Right renal cortex interstitium (tissue), 3 donors: ENCODE measurements at regions not wholly inside any gene's neighbourhood (a gene's known extent, or its start where the extent isn't known, plus 50 kb on each side); places are given as distances from the start of the nearest gene placed in this dataset.

Experiments used
- DNase-seq, 3 donors: peaks; one replicate each; pipeline ENCODE4 v3.0.0-alpha.2; 2013; ENCODE audit warnings: low read depth in 3 of 3, low spot score in 2 of 3

DNA sequence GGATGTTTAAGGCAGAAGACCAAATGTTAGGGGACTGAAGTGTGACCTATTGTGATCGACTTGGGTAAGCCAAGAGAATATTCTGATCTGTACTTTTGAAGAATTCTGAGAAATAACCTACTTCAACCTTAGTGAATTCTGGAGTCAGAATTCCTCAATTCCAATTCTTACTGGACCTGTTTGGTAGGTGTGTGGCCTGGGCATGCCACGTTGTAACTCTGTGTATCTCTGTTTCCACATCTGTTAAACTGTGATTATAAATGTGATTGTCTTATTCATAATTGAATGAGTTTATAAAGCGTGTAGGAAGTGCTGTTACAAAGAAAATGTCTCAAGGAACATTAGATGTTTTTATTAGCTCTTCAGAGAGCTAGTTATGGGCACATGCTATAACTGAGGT is 64.5 kb downstream of the TUSC1 start:
- no peak for DNase-seq

DNA sequence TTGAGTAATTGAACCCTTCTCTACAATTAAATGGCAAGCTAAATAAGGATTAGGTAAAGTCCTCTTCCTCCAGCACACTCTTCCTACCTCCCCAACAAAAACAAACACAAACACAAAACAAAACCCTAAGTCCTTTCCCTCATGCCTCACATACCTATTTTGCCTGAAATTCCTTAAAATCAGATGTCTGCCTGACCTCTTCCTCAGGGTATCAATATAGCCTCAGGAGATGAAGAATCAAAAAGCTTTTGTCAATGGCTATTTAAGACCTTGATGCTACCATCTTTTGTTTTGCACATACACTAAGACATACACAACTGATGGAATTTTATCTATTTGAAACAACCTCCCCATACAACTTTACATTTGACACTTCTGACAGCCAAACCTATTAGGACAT is 75.1 kb downstream of the TUSC1 start:
- no peak for DNase-seq

DNA sequence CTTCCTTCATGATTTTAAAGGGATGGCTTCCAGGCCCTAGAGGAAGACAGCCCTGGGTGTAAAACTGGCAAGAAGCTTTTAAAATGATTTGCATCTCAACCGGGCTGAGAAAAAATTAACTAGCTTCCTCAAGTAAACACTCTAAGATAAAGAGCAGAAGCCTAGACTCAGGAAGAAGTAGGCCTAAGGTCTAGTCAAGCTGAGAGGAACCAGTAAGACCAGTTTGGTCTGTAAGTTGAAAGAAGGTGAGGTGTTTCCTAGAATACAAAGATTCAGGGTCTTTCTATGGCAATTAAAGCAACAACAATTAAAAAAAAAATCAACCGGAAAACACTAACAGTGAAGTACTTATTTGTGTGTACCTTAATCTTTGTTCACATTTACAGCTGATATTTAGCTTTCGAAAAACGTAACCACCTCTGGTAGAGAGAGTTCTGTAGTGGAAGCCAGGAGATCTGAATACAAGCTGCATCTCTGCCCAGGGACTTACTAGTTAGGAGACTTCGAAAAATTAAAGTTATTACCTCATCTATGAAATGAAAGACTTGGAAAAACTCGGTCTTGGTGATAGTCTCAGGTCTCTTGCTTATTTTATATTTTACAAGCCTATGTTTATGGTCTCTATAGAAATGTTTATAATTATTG is 75.7 kb downstream of the TUSC1 start:
- DNase-seq = peak in 2 of 3 donors; percentile 4 to 15

DNA sequence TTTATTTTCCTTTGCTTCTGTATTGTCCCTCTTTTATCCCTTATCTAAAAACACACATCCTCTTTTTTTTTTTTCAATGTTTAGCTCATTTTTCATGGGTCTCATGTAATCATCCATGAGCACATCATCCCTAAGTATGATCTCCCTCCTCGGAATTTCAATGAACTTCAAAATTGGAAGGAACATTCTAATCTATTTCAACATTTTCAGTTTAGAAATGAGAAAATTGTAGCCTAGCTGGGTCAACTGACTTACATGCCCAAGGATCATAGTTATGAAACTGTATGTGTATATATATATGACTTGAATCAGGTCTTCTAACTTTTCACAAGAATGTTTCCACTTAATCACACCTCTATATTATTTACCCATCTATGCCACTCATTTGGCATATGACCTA is 77.7 kb downstream of the TUSC1 start:
- DNase-seq = no peak

DNA sequence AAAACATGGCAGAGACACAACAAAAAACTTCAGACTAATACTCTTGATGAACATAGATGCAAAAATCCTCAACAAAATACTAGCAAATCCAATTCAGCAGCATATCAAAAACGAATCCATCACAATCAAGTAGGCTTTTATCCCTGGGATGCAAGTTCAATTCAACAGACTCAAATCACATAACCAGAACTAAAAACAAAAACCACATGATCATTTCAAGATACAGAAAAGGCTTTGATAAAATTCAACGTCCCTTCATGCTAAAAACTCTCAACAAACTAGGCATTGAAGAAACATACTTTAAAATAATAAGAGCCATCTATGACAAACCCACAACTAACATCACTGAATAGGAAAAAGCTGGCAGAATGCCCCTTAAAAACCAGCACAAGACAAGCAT is 93.6 kb downstream of the TUSC1 start:
- DNase-seq = no peak

DNA sequence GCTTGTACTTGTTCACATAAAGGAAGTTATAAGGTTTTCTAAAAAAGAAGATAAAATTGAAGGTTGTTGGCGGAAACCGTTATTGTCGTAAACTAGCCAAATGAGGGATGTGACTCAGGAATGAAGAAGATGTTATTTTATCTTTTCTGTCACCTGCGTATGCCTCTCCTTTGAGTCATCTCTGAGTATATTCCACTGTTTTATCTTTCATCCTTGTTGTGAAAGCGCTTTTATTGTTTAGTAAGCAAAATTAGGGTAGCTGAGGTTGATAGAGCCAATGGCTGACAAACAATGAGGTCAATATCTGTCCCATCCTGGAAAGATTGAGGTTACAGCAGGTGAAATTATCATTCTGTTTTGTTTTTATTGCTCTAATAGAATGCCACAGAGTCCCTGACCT is 105.0 kb downstream of the TUSC1 start:
- no peak for DNase-seq

DNA sequence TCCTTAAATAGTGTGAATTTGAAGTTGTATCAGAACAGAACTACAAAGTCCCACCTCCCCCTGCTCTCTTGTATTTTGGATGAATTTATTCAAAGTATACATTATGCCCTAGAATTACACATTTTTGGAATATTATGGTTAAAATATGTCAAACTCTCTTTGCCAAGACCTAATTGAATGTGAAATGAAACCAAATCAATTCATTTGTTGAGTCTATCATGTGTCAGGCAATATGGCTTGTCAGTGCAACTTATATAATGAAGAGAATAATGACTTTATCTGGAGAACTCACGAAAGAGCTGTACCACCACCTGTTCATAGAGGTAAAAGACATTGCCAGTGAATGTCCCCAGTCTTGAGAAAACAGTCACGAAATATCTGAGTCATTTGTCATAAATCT is 106.8 kb downstream of the TUSC1 start:
- DNase-seq = no peak

DNA sequence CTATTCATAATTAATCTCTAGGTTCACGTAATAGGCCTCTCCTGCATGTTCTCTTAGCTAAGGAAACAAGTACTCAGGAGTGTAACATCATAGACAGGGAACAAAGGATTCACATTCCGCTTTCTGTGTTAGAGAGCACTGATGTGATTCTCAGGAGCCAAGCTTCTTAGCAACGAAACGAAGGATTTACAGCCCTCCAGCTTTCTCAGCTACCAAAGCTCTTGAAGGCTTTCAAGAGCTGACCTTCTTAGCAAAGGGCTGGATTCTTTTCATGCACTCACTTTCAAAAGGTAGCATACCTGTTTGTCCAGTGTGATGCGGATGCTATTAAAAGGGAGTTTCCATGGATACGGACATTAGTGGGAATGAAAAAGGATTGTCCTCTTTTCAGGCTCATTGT is 107.4 kb downstream of the TUSC1 start:
- DNase-seq = no peak

DNA sequence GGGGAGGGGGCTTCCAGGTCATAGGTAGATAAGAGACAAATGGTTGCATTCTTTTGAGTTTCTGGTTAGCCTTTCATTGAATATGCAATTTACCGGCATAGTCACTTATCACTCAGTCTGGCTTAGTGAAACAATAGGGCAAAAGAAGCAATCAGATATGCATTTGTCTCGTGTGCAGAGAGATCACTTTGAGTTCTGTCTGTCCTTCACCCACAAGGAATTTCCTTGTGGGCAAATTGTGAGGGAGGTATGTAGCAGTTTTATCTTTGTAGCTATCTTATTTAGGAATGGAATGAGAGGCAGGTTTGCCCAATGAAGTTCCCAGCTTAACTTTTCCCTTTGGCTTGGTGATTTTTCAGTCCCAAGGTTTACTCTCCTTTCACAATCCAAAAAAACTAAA is 116.1 kb downstream of the TUSC1 start:
- DNase-seq = no peak

DNA sequence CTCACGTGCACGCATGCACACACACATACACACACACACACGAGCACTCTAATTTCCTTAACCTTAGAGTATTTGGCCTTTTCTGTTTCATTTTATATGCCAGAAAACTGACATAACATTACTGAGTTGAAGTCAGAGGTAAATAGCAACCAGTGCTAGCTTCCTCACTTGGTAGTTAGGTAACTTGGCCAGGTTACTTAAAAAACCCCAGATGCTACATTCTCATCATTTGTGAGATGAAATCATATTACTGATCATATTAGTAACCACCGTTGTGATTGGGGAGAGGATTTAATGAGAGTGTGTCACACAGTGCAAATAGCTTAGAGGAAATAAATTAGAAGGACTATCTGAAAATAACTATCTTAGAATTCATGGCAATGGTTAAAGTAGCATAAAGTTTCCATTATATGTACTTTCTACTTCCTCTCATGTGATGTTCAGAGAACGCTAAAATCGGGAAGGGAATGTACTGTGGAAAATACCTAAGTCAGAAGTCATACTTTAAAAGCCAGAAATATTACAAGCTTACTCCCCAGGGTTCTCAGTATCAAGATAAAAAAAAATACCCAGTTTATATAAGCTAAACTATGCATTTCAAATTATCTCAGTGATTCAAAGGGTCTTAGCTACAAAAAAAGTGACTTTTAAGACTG is 120.5 kb downstream of the TUSC1 start:
- DNase-seq = no peak

DNA sequence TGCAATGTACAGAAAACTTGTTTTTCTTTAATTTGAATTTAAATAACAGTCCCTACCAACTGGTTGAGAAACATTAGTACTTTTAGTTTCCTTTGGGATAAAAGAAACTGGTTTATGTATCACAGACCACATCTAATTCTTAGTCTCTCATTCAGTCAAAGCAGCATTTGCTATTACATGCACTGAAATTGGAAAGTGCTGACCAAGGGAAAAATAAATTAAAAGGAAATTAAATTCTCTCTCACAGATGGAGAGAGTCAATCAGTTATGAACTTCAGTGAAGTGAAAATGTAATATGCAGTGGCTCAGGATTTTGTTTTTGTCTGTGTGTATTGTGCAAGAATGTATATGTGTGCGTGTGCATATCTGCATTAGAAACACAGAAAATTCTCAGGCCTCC is 121.7 kb downstream of the TUSC1 start:
- no peak for DNase-seq

DNA sequence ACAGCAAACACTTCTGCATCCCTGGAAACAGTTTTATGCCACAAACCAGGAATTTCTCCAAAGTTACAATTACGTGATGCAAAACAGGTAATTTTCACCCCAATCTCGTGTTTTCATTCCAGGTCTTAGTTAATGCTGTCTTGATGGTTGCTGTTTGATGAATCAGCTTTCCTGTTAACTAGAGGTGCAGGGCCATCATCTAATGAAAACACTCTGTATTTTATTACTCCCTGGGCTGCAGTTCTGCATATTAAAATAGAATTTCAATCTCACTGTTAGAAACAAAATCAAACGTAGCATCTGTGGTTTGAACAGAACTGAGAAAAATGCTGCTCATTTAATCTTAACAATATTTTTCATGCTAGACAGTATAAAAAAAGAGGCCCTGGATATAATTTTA is 129.4 kb downstream of the TUSC1 start:
- DNase-seq = no peak

DNA sequence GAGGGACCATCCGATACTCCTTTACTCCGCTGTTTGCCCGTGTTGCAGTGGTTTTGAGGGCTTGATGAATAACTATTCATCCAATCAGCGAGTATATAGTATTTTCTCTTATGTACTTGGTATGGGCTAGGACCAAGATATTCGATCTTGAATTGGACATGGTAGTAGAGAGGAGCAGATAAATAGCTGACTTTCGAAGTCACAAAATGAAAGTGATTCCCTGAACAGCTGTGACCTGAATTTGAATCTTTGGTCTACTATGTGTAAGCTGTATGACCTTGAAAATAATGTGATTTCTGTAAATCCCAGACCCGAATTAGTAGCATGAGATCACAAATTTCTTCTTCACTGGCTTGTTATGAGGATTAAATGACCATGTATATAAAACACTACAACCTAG is 134.4 kb downstream of the TUSC1 start:
- DNase-seq = no peak

DNA sequence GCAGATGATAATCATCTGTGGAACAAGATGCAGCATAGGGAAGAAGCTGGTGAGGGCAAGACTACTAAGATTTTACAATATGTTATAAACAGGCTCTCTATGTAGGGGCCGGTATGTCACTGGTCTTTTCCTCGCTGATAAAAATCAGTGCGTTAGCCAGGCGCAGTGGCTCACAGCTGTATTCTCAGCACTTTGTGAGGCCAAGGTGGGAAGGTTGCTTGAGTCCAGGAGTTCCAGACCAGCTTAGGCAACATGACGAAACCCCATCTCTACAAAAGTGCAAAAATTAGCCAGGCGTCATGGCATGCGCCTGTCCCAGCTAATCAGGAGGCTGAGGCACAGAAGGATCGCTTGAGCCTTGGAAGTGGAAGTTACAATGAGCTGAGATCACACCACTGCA is 135.9 kb downstream of the TUSC1 start:
- DNase-seq = no peak

DNA sequence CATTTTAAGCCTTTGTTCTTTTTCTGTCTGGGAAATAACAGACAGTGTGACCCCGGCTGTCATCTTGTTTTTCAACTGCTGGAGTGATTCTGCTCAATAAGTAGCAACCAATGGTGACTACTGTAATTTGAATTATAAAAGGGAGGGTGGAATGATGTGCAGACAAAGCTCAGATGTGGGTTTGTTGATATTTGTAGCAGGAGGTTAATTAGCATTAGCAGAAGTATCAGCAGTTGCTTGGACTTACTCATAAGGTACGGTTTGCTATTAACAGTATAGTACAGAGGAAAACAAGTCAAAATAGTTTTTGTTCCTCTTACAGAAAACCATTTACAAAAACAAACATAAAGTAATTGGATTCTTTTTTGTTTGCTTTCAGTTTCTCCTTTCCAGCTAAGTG is 140.4 kb downstream of the TUSC1 start:
- DNase-seq = no peak

DNA sequence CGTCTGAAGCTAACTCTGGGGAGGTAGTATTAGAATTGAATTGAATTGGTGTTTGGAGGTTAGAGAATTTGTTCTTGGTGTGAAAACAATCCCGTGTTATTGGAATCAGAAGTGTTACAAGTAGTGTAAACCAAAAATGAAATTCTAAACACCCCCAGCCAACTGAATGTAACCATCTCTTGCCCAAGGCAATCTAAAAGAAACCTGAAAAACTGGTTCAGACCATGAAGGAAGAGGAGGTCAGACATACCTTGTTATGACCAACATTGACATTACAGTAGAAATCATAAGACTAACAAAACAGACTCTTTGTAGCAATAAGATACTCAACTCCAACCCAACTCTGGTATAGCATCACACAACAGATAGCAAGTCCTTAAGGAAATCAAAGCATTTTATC is 159.0 kb downstream of the TUSC1 start:
- no peak for DNase-seq

DNA sequence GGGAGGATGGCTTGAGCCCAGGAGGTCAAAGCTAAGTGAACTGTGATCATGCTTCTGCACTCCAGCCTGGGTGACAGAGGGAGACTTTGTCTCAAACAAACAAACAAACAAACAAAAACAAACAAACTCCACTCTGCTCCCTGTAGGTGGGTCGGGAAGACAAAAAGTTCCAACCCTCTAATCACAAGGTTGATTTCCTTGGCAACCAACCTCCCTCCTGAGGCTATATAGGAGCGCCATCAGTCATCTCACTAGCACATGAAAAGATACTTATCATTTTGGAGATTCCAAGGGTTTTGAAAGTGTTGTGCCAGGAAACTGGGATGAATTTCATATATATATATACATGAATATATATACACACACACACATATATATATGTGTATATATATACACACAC is 160.5 kb downstream of the TUSC1 start:
- DNase-seq = no peak

DNA sequence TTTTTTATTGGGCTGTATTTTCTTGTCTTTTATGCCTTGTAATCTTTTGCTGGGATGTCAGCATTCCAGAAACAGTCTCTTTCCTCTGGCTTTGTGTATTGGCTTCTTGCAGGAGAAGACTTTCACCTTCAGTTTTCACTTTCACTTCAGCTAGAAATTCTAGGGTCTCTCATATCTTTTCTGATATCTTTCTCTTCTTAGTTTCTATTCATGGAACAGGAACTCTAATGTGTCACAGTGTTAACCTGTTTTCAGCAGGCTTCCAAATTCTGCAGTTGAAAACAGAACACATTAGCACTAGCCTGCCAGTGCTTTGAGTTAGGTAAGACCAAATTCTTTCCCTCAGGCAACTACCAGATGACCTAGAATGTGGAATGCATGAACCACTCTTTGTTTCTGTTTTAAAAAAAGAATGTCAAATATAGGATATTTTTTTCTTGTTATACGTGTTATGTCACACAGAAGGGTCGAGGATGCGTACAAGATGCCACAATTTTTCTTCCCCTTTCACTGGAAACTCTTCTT is 164.7 kb downstream of the TUSC1 start:
- no peak for DNase-seq

DNA sequence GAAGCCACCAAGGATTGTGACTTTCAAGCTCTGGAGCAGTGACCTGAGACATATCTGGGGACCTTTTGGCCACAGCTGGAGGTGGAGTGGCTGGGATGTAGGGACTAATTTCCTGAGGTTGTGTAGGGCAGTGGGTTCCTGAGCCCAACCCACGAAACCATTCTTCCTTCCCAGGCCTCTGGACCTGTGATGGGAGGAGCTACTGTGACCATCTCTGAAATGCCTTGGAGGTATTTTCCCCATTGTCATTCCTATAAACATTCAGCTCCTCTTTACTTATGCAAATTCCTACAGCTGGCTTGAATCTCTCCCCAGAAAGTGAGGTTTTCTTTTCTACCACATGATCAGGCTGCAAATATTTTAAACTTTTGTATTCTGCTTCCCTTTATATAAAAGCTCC is 172.6 kb downstream of the TUSC1 start:
- no peak for DNase-seq

DNA sequence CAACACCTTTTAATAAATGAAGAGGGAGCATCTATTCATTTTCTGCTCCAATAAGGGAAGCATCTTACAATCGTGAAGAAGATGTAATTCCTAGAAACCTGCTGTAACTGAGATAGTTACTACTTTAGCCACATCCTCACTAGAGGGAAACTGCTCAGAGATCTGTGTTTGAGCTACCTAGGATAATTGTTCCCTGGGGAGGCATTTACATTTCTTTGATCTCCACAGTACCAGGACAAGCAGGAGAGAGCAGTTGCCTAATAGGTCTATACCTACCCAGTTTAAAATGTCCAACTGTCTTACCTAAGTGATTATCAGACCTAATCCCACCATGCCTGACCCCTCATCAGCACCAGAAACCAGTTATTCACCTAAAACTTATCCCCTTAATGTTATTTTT is 196.9 kb downstream of the TUSC1 start:
- DNase-seq = no peak

DNA sequence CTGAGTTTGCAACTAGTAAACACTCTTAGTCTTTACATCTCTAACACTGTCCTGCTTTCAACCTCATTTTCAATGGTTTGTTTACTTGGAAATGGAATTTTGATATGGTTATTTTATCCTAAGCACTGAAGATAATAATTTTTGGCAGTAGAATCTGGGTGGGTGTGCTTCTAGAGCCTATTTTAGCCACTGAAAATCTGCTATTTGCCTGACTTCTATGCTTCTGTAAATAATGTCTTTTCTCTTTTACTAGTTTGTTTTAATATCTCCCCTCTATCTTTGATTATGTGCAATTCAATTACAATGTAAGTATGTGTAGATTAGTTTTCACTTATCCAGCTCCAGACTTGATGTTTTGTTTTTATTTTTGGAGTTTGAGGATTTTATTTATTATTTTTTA is 197.5 kb downstream of the TUSC1 start:
- no peak for DNase-seq

DNA sequence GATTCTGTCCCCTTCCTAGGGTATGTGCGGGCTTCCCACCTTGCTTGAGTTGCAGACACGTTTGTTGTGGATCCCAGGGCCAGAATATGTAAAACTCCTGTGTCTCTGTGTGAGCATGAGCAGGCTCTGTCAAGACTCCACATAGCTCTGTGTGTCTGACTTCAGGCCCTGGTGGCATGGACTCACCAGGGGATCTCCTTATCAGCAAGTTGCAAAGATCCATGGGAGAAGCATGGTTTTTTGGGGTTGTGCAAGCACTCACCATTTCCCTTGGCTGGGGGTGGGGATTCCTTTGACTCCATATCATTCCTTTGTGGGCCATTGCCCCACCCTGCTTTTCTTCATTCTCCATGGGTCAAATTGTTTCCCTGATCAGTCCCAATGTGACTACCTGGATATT is 205.6 kb downstream of the TUSC1 start:
- no peak for DNase-seq
